T-helper 17 cell (primary cell): ENCODE measurements at regions not wholly inside any gene's neighbourhood (a gene's known extent, or its start where the extent isn't known, plus 50 kb on each side); places are given as distances from the start of the nearest gene placed in this dataset.
"Not testable (repeated sequence)": the region's sequence is repeated elsewhere in the genome, so short reads cannot be mapped to it uniquely, and the experiment has no call there.

ENCODE experiments used
- ATAC-seq: fragments of 150-1000 bp; cut with Tn5 transposase; 2 replicates; pipeline ENCODE4 v1.10.0; 2021; ENCODE audit warnings: mild to moderate bottlenecking, moderate library complexity
- DNase-seq, 3 donors: peaks; one replicate each; pipeline versions ENCODE4 v3.0.0 to v3.0.0-alpha.2; 2020 to 2021
- H3K9me3 ChIP-seq: one replicate; pipeline ENCODE4 v1.7.0; 2013; ENCODE audit warnings: low read length, mild to moderate bottlenecking; ENCODE audit not compliant: control insufficient read depth, poor library complexity, severe bottlenecking
- H3K27ac Mint-ChIP-seq: one replicate; pipeline ENCODE4 v1.8.0; 2022; ENCODE audit warnings: mild to moderate bottlenecking, moderate library complexity, mixed read lengths
- H3K27me3 Mint-ChIP-seq: one replicate; pipeline ENCODE4 v1.8.0; 2022; ENCODE audit warnings: mixed read lengths
- H3K36me3 Mint-ChIP-seq: one replicate; pipeline ENCODE4 v1.8.0; 2022; ENCODE audit warnings: low read depth, mixed read lengths
- H3K4me1 Mint-ChIP-seq: one replicate; pipeline ENCODE4 v1.8.0; 2022; ENCODE audit warnings: mild to moderate bottlenecking, mixed read lengths
- H3K4me3 Mint-ChIP-seq: one replicate; pipeline ENCODE4 v1.8.0; 2022; ENCODE audit warnings: mild to moderate bottlenecking, moderate library complexity, mixed read lengths

DNA sequence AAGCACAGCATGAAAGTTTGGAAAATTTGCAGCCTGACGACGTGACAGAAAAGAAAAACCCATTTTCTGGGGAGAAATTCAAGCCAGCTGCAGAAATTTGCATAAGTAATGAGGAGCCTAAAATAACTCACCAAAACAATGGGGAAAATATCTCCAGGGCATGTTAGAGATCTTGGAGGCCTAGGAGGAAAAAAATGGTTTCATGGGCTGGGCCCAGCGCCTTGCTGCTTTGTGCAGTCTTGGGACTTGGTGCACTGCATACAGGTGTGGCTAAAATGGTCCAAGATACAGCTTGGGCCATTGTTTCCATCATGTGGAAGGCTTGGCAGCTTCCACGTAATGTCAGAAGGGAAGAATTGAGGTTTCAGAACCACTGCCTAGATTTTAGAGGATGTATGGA lies 428.5 kb upstream of the FRG2C start:
- Mint-ChIP-seq H3K36me3 (no peaks in the 10 kb centered on the region), H3K4me3 (no peak overlapping the region), H3K27ac (no peak overlapping the region), H3K4me1 (no peaks in the 10 kb centered on the region), H3K27me3 (peaks cover 11% of the 10 kb centered on the region)
- no peak for DNase-seq
- no peak for ATAC-seq
- H3K9me3 ChIP-seq, result no peaks in the 10 kb centered on the region

DNA sequence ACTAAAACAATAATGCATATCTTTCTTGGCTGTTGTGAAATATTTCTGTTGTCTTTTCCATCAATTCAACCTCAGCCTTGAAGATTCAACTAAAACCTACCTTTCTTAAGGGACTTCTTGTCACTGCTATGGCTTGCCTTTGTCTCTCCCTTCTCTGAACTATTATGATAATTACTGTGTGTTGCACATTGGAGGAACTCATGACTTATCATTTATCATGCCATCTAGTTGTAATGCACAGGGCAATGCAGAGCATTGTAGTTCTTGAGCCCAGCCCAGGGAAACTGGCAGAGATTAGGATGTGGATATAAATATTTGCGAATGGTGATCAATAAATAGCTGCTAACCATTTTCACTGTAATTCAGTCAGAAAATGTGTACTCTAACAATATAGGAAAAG lies 427.1 kb upstream of the FRG2C start:
- no peak for DNase-seq
- Mint-ChIP-seq H3K27ac (no peak overlapping the region), H3K36me3 (no peaks in the 10 kb centered on the region), H3K27me3 (peaks cover 8% of the 10 kb centered on the region), H3K4me1 (no peaks in the 10 kb centered on the region), H3K4me3 (no peak overlapping the region)
- ATAC-seq, result no peak
- H3K9me3 ChIP-seq, result no peaks in the 10 kb centered on the region

DNA sequence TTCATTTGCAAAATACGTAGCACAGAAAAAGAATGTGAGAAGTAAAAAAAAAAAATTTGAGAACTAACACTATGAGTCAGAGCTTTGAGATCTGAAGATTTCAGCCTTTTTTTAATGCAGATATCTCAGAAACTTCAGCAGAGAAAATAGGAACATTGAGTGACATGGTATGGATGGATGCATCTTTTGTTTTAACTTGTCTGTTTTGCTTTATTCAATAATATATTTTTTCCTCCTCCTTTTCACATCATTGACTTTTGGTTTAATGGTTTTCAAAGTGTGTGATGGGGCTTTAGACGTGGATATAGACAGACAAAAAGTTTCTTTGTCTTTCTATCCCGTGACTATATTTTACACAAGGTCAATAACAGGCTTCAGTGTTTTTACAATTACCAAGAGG lies 426.7 kb upstream of the FRG2C start:
- H3K9me3 ChIP-seq, result no peaks in the 10 kb centered on the region
- Mint-ChIP-seq H3K27ac (no peak overlapping the region), H3K4me3 (no peak overlapping the region), H3K27me3 (peaks cover 8% of the 10 kb centered on the region), H3K4me1 (no peaks in the 10 kb centered on the region), H3K36me3 (no peaks in the 10 kb centered on the region)
- DNase-seq (no peak), ATAC-seq (no peak)

DNA sequence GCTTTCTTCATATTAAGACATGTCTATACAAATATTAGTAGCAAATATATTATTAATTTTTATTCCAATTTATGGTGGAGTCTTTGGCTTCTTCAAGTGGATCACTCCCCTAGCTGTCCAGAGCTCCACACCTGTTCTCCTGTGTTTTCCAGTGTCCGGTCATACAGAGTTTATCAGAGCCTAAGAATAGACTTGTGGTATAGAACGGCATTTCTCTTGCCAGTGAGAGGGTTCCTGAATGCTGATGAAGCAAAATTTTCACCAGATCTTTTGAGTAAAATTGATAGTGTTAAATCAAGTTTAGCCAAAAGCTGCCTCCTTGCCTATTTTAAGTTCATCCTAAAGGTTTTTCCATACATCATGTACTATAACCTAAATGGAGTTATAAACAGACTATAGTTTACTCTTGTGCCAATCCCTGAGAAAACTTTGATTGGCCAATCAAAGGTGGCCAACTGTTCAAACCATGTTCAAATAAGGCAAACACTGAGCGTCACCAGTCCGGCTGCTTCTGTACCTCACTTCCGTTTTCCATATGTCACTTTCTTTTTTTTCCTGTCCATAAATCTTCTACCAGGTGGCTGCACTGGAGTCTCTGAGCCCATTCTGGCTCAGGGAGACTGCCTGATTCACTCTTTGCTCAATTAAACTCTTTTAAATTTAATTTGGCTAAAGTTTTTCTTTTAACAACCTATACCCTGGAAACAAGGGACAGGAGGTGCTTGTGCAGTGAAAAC lies 422.7 kb upstream of the FRG2C start:
- not testable (repeated sequence) for DNase-seq, H3K4me3 Mint-ChIP-seq, H3K9me3 ChIP-seq, H3K4me1 Mint-ChIP-seq, H3K36me3 Mint-ChIP-seq, H3K27ac Mint-ChIP-seq, ATAC-seq
- peaks cover 16% of the 10 kb centered on the region for H3K27me3 Mint-ChIP-seq

DNA sequence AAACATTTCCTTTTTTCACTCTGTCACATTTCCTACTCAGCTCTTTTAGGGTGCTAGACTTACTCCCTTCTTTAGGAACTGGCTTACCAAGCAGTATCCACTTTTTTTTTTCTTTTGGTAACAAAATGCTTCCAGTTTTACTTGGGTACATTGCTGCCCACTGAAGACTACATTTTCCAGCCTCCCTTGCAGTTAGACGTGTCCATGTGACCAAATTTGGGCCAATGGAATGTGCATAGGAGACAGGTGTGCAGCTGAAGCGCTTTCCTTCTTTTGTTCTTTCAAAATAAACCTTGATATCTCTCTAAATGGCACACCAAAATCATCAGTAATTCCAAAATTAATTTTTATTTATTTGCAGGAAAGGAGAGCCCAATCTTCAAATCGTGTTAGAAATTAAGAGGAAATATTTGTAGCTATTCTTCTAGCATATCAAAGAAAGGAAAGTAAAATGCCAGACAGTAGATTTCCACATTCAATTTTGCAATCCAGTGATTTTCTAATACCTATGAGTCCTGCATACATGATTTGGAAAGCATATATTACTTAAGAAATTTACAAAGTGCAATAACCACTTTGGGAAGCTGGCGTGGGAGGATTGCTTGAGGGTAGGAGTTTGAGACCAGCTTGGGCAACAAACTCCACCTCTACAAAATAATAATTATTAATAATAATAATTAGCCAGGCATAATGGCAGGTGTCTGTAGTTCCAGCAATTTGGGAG lies 422.0 kb upstream of the FRG2C start:
- H3K27ac Mint-ChIP-seq, result no peak overlapping the region

DNA sequence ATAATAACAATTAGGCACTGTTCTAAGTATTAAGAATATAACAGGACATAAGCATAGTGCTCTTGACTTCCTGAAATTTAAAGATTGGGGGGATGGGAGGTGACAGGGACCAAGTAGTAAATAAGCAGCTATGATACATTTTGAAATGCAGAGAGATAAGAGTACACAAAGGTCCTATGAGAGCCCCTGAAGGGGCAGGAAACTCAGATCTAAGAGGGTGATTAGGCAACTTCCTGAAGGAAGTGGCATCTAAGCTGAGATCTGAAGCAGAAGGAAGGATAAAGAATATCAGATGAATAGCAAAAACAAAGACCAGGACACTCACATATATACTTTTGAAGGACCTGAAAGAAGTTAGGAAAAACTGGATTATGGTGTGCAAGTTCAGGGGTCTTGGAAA lies 415.2 kb upstream of the FRG2C start:
- no peaks in the 10 kb centered on the region for H3K36me3 Mint-ChIP-seq
- H3K9me3 ChIP-seq, result no peaks in the 10 kb centered on the region
- no peak overlapping the region for H3K27ac Mint-ChIP-seq
- H3K4me1 Mint-ChIP-seq, result peaks cover 7% of the 10 kb centered on the region
- peaks cover 2% of the 10 kb centered on the region for H3K27me3 Mint-ChIP-seq
- ATAC-seq (no peak), DNase-seq (no peak)
- H3K4me3 Mint-ChIP-seq, result no peak overlapping the region

More for the DNA sequence above, 422.0 kb upstream of the FRG2C start:
- Mint-ChIP-seq H3K4me3 (no peak overlapping the region), H3K36me3 (no peaks in the 10 kb centered on the region), H3K27me3 (peaks cover 10% of the 10 kb centered on the region), H3K4me1 (no peaks in the 10 kb centered on the region)
- ATAC-seq (no peak), DNase-seq (no peak)
- no peaks in the 10 kb centered on the region for H3K9me3 ChIP-seq

DNA sequence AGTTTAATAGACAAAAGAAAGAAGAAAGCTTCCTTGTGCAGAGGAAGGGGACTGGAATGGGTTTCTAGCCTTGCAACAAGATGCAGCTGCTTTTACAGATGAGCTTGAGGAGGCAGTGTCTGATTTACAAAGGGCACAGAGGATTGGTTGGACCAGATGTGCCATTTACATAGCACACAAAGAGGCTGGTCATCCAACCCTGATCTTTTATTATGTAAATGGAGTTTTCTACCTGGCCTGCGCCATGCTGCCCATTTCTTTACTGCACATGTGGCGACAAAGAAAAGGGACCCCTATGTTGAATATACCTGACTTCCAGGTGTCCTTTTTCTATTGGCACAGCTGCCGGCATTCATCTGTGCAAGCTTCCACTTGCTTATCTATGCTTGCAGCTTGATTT lies 409.4 kb upstream of the FRG2C start:
- no peak overlapping the region for H3K27ac Mint-ChIP-seq
- H3K36me3 Mint-ChIP-seq, result no peaks in the 10 kb centered on the region
- H3K9me3 ChIP-seq, result no peaks in the 10 kb centered on the region
- no peak overlapping the region for H3K4me3 Mint-ChIP-seq
- no peak for DNase-seq
- H3K27me3 Mint-ChIP-seq, result peaks cover 10% of the 10 kb centered on the region
- peaks cover 2% of the 10 kb centered on the region for H3K4me1 Mint-ChIP-seq
- no peak for ATAC-seq

DNA sequence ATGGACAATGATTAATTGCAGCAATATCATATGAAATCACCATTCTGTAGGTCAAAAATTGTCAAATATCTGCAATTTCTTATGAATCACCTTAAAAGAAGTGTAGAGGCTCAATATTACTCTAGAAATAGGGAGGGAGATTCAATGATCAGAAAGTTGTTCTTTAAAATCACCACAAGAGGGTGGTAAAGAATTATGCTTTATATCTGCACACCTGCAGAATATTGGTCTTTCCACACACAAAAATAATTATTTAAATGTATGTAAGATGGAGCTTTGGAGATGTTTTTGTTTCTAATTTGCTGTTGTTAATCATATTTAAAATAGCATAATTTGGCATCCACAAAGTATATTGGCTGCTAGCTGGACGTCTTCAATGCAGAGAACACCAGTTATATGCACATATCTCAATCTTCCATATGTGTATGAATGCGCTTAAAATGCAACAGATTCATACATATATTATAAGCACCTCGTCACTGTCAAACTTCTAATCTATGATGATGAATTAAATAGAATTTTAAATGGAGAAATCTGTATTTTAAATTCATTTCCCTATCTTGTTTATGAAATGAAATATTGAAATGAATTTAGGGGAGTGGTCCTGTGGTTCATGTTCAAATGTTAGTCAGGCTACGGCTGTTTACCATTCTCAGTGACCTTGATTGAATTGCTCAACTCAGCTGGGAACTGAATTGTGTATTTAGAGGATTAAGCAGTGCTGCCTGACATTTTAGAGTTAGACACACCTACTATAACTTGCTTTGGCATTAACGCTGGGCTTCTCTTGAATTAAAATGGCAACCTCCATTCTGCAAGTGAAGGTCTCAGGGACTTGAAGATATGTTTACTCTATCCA lies 405.1 kb upstream of the FRG2C start:
- DNase-seq, ATAC-seq, H3K36me3 Mint-ChIP-seq, H3K4me1 Mint-ChIP-seq, H3K27ac Mint-ChIP-seq, H3K4me3 Mint-ChIP-seq, H3K9me3 ChIP-seq: not testable (repeated sequence)
- peaks cover 26% of the 10 kb centered on the region for H3K27me3 Mint-ChIP-seq

DNA sequence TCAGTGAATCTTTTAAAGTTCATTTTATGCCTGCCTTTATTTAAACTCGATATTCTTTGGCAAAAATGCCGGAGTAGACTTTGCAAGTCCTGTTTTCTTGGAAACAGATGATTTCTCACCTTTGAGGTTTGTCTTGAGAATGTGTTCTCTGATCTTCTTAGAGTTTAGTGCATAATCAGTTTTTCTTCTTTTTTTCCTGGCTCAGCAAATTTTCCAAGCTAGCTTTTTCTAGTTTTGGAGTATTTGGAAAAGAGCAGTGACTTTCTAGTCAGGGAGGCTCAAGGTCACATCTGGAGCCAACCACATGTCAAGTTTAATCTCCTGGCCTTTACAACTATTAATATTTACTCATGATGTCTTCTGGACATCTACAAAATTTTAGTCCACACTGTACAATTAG lies 403.2 kb upstream of the FRG2C start:
- not testable (repeated sequence) for H3K4me1 Mint-ChIP-seq, H3K36me3 Mint-ChIP-seq, H3K27ac Mint-ChIP-seq, ATAC-seq, H3K4me3 Mint-ChIP-seq, DNase-seq, H3K9me3 ChIP-seq
- H3K27me3 Mint-ChIP-seq, result peaks cover 34% of the 10 kb centered on the region

DNA sequence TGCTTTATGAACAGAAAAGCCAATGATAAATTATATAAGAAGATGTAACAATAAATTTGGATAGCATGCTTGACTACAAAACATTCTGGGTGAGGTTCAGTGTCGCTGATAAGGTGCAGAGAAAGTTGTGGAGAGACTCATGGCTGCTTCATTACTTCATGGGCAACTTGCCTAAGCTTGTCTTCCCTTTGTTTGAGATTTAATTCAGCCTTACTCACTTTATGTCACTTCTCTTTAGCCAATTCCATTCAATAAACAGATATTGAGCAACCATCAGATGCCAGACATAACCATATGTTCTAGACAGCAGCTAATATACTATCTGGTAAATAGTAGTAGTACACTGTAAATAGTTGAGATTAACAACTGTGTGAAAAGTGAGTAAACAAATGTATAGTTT lies 401.5 kb upstream of the FRG2C start:
- H3K4me3 Mint-ChIP-seq, result no peak overlapping the region

DNA sequence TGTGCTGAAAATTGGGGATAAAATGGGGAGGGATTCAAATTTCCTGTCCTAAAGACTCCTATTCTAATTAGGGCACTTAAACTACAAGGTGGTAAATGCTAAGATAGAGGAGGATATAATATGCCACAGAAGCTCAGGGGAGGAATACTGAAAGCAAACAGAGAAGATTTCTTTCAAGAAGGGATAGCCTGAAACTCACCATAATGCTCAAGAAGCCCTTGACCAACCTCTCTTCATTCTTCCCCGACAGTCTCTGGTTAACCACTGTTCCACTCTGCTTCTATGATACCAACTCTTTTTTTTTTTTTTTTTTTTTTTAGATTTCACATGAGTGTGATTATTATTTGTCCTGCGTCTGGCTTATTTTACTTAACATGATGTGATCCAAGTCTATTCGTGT lies 398.2 kb upstream of the FRG2C start:
- Mint-ChIP-seq H3K36me3 (no peaks in the 10 kb centered on the region), H3K27ac (no peak overlapping the region), H3K4me3 (no peak overlapping the region), H3K27me3 (peaks cover 17% of the 10 kb centered on the region), H3K4me1 (no peaks in the 10 kb centered on the region)
- DNase-seq, result no peak
- no peak for ATAC-seq
- H3K9me3 ChIP-seq, result no peaks in the 10 kb centered on the region

More for the DNA sequence above, 401.5 kb upstream of the FRG2C start:
- DNase-seq (no peak), ATAC-seq (no peak)
- Mint-ChIP-seq H3K36me3 (no peaks in the 10 kb centered on the region), H3K4me1 (no peaks in the 10 kb centered on the region), H3K27me3 (peaks cover 34% of the 10 kb centered on the region), H3K27ac (no peak overlapping the region)
- H3K9me3 ChIP-seq, result no peaks in the 10 kb centered on the region

DNA sequence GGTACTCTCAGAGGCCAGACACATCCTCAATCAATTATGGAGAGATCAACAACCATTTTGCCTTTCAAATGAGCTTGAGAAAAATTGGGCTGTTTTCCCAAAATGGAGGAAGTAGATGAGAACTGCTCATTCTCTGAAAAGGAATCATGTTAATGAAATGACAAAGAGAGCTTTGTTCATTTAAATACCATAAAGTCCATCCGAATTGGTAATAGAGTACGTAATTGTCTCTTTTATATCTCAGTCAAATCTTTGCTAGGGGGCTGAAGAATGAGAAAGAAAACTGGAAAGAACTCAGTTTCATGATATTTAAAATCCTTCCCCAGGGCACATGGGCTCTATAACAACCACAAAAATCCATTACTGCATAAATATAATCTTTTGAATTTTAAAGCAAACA lies 395.6 kb upstream of the FRG2C start:
- not testable (repeated sequence) for H3K27ac Mint-ChIP-seq, H3K27me3 Mint-ChIP-seq, H3K4me3 Mint-ChIP-seq, H3K36me3 Mint-ChIP-seq, H3K4me1 Mint-ChIP-seq, ATAC-seq, DNase-seq, H3K9me3 ChIP-seq

DNA sequence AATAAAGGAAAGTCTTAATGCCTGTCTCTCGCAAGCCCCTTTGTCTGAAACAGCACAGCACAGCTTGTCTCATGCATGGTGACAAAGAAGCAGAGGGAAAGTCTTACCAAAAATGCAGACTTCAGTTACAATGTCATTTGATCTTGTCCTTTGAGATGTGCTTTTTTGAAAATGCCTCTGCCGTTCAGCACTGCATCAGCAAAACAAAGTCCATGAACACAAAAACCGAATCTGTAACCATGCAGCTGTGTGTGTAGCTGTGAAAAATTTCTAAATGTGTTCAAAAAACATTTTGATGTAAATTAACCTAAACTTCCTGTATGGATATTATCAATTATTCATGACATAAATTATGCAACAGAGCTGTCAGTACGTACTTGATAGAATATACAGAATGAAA lies 391.9 kb upstream of the FRG2C start:
- H3K9me3 ChIP-seq, DNase-seq, H3K27me3 Mint-ChIP-seq, ATAC-seq, H3K4me1 Mint-ChIP-seq, H3K27ac Mint-ChIP-seq, H3K36me3 Mint-ChIP-seq, H3K4me3 Mint-ChIP-seq: not testable (repeated sequence)
